LNCaP clone FGC (cell line): ENCODE measurements at regions not wholly inside any gene's neighbourhood (a gene's known extent, or its start where the extent isn't known, plus 50 kb on each side); places are given as distances from the start of the nearest gene placed in this dataset.
"Not testable (repeated sequence)": the region's sequence is repeated elsewhere in the genome, so short reads cannot be mapped to it uniquely, and the experiment has no call there.

Source experiments
- DNase-seq: peaks from one replicate; pipeline ENCODE4 v3.0.0-alpha.2; 2011; ENCODE audit warnings: low read depth
- H3K4me3 ChIP-seq: 2 replicates; pipeline ENCODE4 v1.5.1; 2011; ENCODE audit warnings: mild to moderate bottlenecking, low read depth, low read length, control low read depth
- CTCF ChIP-seq: IDR thresholded peaks from 2 replicates; pipeline ENCODE4 v1.5.1; 2012; ENCODE audit warnings: mild to moderate bottlenecking; ENCODE audit not compliant: control insufficient read depth, insufficient read depth; ENCODE audit errors: extremely low read depth

- DNase-seq, H3K4me3 ChIP-seq: not testable (repeated sequence)
Measured at GRCh38 chr2:91773810-91774209, 3082.3 kb downstream of the RPIA start.

DNA sequence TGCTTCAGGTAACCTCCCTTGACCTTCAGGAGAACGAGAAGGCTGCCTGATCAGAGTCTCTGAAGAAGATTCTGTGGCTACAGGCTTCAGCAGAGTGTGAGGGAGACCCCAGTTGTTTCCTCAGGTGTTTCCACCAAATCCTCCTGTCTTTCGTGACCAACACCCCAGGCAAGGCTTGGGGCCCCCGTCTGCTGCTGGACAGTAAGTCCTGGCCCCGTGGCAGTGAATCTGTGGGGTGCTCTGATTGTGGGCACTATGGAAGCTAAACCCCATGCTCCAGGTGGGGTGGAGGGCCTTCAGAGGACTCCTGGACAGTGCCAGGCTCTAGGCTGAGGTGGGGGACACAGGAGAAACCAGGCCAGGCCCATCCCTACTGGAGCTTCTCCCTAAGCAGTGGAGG, 3083.7 kb downstream of the RPIA start:
- not testable (repeated sequence) for H3K4me3 ChIP-seq, DNase-seq

DNA sequence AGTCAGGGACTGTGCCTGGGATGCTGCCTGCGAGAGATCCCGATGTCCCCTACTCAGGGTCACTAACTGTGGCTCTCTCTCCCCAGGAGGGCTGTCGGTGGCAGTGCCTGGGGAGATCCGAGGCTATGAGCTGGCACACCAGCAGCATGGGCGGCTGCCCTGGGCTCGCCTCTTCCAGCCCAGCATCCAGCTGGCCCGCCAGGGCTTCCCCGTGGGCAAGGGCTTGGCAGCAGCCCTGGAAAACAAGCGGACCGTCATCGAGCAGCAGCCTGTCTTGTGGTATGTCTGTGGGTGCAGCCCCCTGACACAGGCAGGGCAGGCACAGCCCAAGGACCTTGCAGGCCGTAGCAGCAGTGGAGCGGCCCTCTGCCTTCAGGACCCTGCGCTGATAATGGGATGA, 3088.9 kb downstream of the RPIA start:
- not testable (repeated sequence) for H3K4me3 ChIP-seq, DNase-seq

DNA sequence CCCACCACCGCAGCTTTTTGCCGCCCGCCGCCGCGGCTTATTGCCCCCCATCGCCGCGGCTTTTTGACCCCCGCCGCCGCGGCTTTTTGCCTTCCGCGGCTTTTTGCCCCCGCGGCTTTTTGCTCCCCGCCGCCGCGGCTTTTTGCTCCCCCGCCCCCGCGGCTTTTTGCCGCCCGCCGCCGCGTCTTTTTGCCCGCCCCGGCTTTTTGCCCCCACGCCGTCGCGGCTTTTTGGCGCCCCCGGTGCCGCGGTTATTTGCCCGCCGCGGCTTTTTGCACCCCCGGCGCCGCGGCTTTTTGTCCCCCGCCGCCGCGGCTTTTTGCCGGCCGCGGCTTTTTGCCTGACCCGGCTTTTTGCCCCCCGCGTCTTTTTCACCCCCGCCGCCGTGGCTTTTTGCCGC, 3061.8 kb upstream of the TEKT4 start:
- not testable (repeated sequence) for DNase-seq, H3K4me3 ChIP-seq

- H3K4me3 ChIP-seq: peak overlapping the region; percentile 44
- no peak for DNase-seq
- TF ChIP-seq CTCF: no peak
Measured at GRCh38 chr2:91839904-91840868, 3031.0 kb upstream of the TEKT4 start.

GRCh38 chr2:91842264-91842663, 3029.0 kb upstream of the TEKT4 start:
- H3K4me3 ChIP-seq, DNase-seq: not testable (repeated sequence)

DNA sequence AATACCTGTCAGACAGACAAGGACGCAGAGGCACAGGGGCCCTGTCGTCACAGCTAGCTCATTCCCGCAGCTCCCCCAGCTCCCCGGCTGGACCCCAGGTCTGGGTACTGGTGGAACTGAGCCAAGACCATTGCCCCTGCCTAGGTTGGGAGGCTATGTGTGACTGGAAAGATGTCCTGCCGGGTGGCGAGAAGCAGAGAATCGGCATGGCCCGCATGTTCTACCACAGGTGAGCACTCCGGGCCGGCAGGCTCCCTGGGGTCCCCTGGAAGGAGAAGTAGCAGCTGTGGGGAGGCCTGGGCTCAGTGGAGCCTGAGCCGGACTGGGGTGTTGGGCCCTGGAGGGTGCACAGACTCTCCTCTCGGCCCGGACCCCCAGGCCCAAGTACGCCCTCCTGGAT, 3028.3 kb upstream of the TEKT4 start:
- not testable (repeated sequence) for DNase-seq, H3K4me3 ChIP-seq

GRCh38 chr2:91843723-91844450, 3027.3 kb upstream of the TEKT4 start:
- DNase-seq, H3K4me3 ChIP-seq: not testable (repeated sequence)

DNA sequence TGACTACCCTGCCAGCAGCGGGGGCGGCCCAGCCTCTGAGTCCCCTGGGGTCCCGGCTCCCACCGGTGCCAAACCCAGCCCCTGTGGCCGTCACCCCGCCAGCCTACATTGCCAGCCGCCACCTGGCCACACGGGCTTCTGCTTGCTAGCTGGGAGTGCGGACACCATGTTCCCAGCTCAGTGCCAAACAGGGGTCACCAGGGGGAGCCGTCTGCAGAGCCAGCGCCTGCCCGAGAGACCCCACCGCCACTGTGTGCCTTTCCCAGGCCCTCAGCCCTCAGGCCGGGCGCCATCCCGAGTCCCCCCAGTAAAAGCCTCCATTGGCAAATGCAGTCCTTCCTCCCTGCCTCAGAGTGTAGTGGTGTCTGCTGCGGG, 3026.8 kb upstream of the TEKT4 start:
- not testable (repeated sequence) for H3K4me3 ChIP-seq, DNase-seq

DNA sequence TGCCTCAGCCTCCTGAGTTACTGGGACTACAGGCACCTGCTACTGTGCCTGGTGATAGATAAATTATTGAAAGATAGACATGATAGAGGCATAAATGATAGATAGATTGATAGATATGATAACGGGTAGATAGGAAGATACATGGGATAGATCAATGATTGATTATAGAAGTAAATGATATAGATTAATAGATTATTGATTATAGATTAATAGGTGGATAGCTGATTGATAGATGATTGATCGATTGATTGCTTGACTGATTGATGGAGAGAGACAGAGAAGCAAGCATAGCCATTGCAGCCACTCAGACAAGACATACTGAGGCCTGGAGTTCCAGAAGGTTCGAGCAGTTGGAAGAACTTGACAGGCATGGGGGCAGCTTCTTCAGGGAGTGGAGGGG, 3024.8 kb upstream of the TEKT4 start:
- not testable (repeated sequence) for DNase-seq, H3K4me3 ChIP-seq

GRCh38 chr2:91851689-91852420, 3019.4 kb upstream of the TEKT4 start:
- H3K4me3 ChIP-seq, DNase-seq: not testable (repeated sequence)

DNA sequence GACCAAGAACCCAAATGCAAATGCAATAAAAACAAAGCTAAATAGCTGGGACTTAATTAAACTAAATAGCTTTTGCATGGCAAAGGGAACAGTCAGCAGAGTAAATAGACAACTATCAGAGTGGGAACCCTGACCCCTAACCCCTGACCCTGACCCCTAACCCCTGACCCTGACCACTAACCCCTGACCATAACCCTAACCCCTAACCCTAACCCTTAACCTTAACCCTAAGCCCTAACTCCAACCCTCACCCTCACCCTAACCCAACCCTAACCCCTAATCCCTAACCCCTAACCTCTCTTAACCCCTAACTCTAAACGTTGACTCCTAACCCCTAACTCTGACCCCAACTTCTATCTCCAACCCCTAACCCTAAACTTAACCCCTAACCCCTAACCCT, 3014.3 kb upstream of the TEKT4 start:
- H3K4me3 ChIP-seq, DNase-seq: not testable (repeated sequence)

DNA sequence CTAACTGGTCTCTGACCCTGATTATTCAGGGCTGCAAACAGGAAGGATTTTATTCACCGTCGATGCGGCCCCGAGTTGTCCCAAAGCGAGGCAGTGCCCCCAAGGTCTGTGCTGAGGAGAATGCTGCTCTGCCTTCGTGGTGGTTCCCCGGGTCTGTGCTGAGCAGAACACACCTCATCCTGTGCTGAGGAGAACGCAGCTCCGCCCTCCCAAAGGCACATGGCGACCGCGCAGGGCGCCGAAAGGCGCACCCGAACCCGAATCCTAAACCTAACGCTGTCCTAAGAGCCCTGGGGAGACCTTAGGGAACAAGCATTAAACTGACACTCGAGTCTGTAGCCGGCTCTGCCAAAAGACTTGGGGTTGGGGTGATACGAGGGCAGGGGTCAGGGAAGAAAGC, 3013.5 kb upstream of the TEKT4 start:
- H3K4me3 ChIP-seq, DNase-seq: not testable (repeated sequence)

DNA sequence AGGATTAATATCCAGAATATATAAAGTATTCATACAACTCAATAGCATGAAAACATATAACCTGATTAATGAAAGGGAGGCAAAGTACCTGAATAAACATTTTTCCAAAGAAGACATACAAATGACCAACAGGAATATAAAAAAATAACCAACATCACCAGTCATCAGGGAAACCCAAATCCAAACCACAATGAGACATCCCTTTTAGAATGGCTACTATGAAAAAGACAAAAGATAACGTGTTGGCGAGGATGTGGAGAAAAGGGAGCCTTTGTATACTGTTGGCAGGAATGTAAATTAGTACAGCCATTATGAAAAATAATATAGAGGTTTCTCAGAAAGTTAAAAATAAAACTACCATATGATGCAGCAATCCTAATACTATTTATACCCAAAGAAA, 2999.5 kb upstream of the TEKT4 start:
- not testable (repeated sequence) for H3K4me3 ChIP-seq, DNase-seq

GRCh38 chr2:91873416-91873815, 2997.8 kb upstream of the TEKT4 start:
- not testable (repeated sequence) for H3K4me3 ChIP-seq, DNase-seq

- DNase-seq, H3K4me3 ChIP-seq: not testable (repeated sequence)
Measured at GRCh38 chr2:91877658-91878210, 2993.5 kb upstream of the TEKT4 start.
